HG02623 (cell line): ENCODE measurements at regions not wholly inside any gene's neighbourhood (a gene's known extent, or its start where the extent isn't known, plus 50 kb on each side); places are given as distances from the start of the nearest gene placed in this dataset.

Experiments used
- ATAC-seq: cut with Tn5 transposase; IDR thresholded peaks from one replicate; pipeline ENCODE4 v1.9.1; 2021; ENCODE audit warnings: moderate library complexity; ENCODE audit not compliant: unreplicated experiment

GRCh38 chr10:58016614-58017013 lies 251.1 kb downstream of the IPMK start:
- no peak for ATAC-seq

GRCh38 chr10:58014436-58014835 lies 253.3 kb downstream of the IPMK start:
- no peak for ATAC-seq

GRCh38 chr10:58013406-58013805 lies 254.3 kb downstream of the IPMK start:
- ATAC-seq: no peak

- no peak for ATAC-seq
Measured at GRCh38 chr10:58010073-58010702, 257.5 kb downstream of the IPMK start.

- ATAC-seq: no peak
Measured at GRCh38 chr10:58003945-58004344, 263.7 kb downstream of the IPMK start.

- ATAC-seq: no peak
Measured at GRCh38 chr10:58001159-58001558, 266.5 kb downstream of the IPMK start.

- no peak for ATAC-seq
Measured at GRCh38 chr10:57996536-57996935, 271.2 kb downstream of the IPMK start.

- ATAC-seq: no peak
Measured at GRCh38 chr10:57993302-57993701, 274.4 kb downstream of the IPMK start.

GRCh38 chr10:57992321-57993077 lies 275.2 kb downstream of the IPMK start:
- ATAC-seq: no peak

GRCh38 chr10:57988964-57989363 lies 278.7 kb downstream of the IPMK start:
- no peak for ATAC-seq

- ATAC-seq: no peak
Measured at GRCh38 chr10:57987055-57987721, 280.5 kb downstream of the IPMK start.

- no peak for ATAC-seq
Measured at GRCh38 chr10:57986422-57986821, 281.3 kb downstream of the IPMK start.

GRCh38 chr10:57983281-57983791 lies 284.4 kb downstream of the IPMK start:
- no peak for ATAC-seq

GRCh38 chr10:57982091-57982490 lies 285.6 kb downstream of the IPMK start:
- ATAC-seq: no peak

GRCh38 chr10:57979956-57980355 lies 287.7 kb downstream of the IPMK start:
- ATAC-seq: no peak

- ATAC-seq: no peak
Measured at GRCh38 chr10:57979491-57979890, 288.2 kb downstream of the IPMK start.

- ATAC-seq: no peak
Measured at GRCh38 chr10:57977262-57977661, 290.4 kb downstream of the IPMK start.

- no peak for ATAC-seq
Measured at GRCh38 chr10:57973451-57973850, 294.2 kb downstream of the IPMK start.

GRCh38 chr10:57972783-57973182 lies 294.9 kb downstream of the IPMK start:
- ATAC-seq: no peak

- ATAC-seq: no peak
Measured at GRCh38 chr10:57968328-57969016, 299.2 kb downstream of the IPMK start.

- no peak for ATAC-seq
Measured at GRCh38 chr10:57964351-57964750, 303.3 kb downstream of the IPMK start.
